ENCODE measurements at regions not wholly inside any gene's neighbourhood (a gene's known extent, or its start where the extent isn't known, plus 50 kb on each side); places are given as distances from the start of the nearest gene placed in this dataset.
"Not testable (repeated sequence)": the region's sequence is repeated elsewhere in the genome, so short reads cannot be mapped to it uniquely, and the experiment has no call there.

- DNase-seq, result not testable (repeated sequence)
These were observed 52.0 kb upstream of the TMTC2 start for GRCh38 chr12:82634495-82635258.

GRCh38 chr12:82635263-82635662, 51.4 kb upstream of the TMTC2 start:
- no peak for DNase-seq

Measured in NCI-H748 treated with DMSO at 0.1 percent for 48 hours (cell line).